GM12878 (cell line): ENCODE measurements at regions not wholly inside any gene's neighbourhood (a gene's known extent, or its start where the extent isn't known, plus 50 kb on each side); places are given as distances from the start of the nearest gene placed in this dataset.

Source experiments
- ATAC-seq: fragments of 200-7000 bp; cut with Tn5 transposase; 3 replicates; pipeline ENCODE4 v1.9.1; 2020; ENCODE audit warnings: mild to moderate bottlenecking, moderate library complexity
- BruUV-seq: library from RNA; stranded (reverse); fragments of 400-500 nt; replicated peaks from 2 replicates; lab custom pipeline; 2021; lab: Mats Ljungman, UMichigan
- CTCF ChIA-PET: fragments of 300-600 bp; sonication (Branson Sonifier 250); formaldehyde crosslinking; extraction: SDS; loops from one replicate; lab custom pipeline; 2021; ENCODE audit warnings: inconsistent platforms; lab: Yijun Ruan, JAX
- POLR2A ChIA-PET: fragments of 350-600 bp; formaldehyde crosslinking; extraction: SDS; loops from one replicate; lab custom pipeline; 2021; ENCODE audit warnings: inconsistent platforms; lab: Charles Lee
- RAD21 ChIA-PET: fragments of 300-600 bp; sonication (Branson Sonifier 250); formaldehyde crosslinking; loops from one replicate; lab custom pipeline; 2023; ENCODE audit warnings: antibody characterized with exemption; ENCODE audit not compliant: unreplicated experiment; lab: Charles Lee
- SMC1A ChIA-PET: fragments of 300-600 bp; sonication (Branson Sonifier 250); formaldehyde crosslinking; loops from one replicate; lab custom pipeline; 2023; ENCODE audit not compliant: unreplicated experiment, uncharacterized antibody; lab: Charles Lee
- DNase-seq: peaks from one replicate; pipeline ENCODE4 v3.0.0-alpha.2; 2011; ENCODE audit warnings: low read depth, low spot score
- FAIRE-seq: peaks from 3 replicates; lab custom pipeline; 2011; peaks lifted over from hg19 to GRCh38; lab: Jason Lieb, UNC
- H2AFZ ChIP-seq: 2 replicates; pipeline ENCODE4 v1.6.0; 2011; ENCODE audit warnings: low read depth, low read length, control low read depth; ENCODE audit not compliant: control insufficient read depth
- H3K27ac ChIP-seq: 2 replicates; pipeline ENCODE4 v1.5.1; 2011; ENCODE audit warnings: control low read depth; ENCODE audit not compliant: control insufficient read depth, insufficient read depth
- H3K27me3 ChIP-seq, 2 experiments: replicated peaks in 1 of 2; 2 replicates each; pipeline versions ENCODE4 v1.6.0 to v1.6.1; 2011; ENCODE audit warnings: low read length in 1 of 2; ENCODE audit not compliant: control insufficient read depth in 2 of 2, insufficient read depth in 2 of 2
- H3K36me3 ChIP-seq, 2 experiments: 2 replicates each; pipeline ENCODE4 v1.5.1; 2011; ENCODE audit warnings: low read length in 1 of 2; ENCODE audit not compliant: control insufficient read depth in 2 of 2, insufficient read depth in 2 of 2
- H3K4me1 ChIP-seq: 2 replicates; pipeline ENCODE4 v1.6.1; 2011; ENCODE audit warnings: mild to moderate bottlenecking, low read length, moderate library complexity, mixed read lengths; ENCODE audit not compliant: control insufficient read depth, insufficient read depth
- H3K4me2 ChIP-seq: 2 replicates; pipeline ENCODE4 v1.6.0; 2011; ENCODE audit warnings: control low read depth; ENCODE audit not compliant: control insufficient read depth, insufficient read depth
- H3K4me3 ChIP-seq: fragments of 200-600 bp; sonication (generic); 2 replicates; pipeline ENCODE4 v1.5.1; 2016
- H3K79me2 ChIP-seq: 2 replicates; pipeline ENCODE4 v1.6.0; 2011; ENCODE audit warnings: low read length; ENCODE audit not compliant: control insufficient read depth, insufficient read depth
- H3K9ac ChIP-seq: 2 replicates; pipeline ENCODE4 v1.8.0; 2011; ENCODE audit warnings: low read length, control low read depth, mixed read lengths; ENCODE audit not compliant: control insufficient read depth, insufficient read depth
- H3K9me3 ChIP-seq: replicated peaks from 3 replicates; pipeline ENCODE4 v1.5.1; 2011; ENCODE audit warnings: mild to moderate bottlenecking, low read length; ENCODE audit not compliant: control insufficient read depth, insufficient read depth
- H4K20me1 ChIP-seq: 2 replicates; pipeline ENCODE4 v1.6.0; 2011; ENCODE audit not compliant: control insufficient read depth, insufficient read depth
- DPF2 ChIP-seq: fragments of 450-650 bp; IDR thresholded peaks from 2 replicates; pipeline ENCODE4 v1.6.1; 2017; ENCODE audit warnings: mild to moderate bottlenecking
- EZH2 ChIP-seq: IDR thresholded peaks from 2 replicates; pipeline ENCODE4 v1.6.1; 2012; ENCODE audit warnings: low read depth, mild to moderate bottlenecking, control low read depth, inconsistent platforms, low read length, borderline replicate concordance; ENCODE audit not compliant: control insufficient read depth
- HCFC1 ChIP-seq: fragments of 150-350 bp; IDR thresholded peaks from 2 replicates; pipeline ENCODE4 v1.6.1; 2014; ENCODE audit warnings: low read length
- MEF2B ChIP-seq: fragments of 450-650 bp; IDR thresholded peaks from 2 replicates; pipeline ENCODE4 v1.6.1; 2018; ENCODE audit warnings: mild to moderate bottlenecking, moderate library complexity; ENCODE audit not compliant: partially characterized antibody, poor library complexity, severe bottlenecking
- PML ChIP-seq: IDR thresholded peaks from 2 replicates; pipeline ENCODE4 v1.6.1; 2012; ENCODE audit warnings: low read length, inconsistent platforms
- WGBS: methylation state at CpG from one replicate; pipeline ENCODE4 v1.1.6; 2016; ENCODE audit warnings: low lambda C conversion rate; ENCODE audit not compliant: insufficient replicate concordance, insufficient coverage; ENCODE audit errors: missing lambda C conversion rate; 5-methylcytosine and 5-hydroxymethylcytosine counted together
- in situ Hi-C: fragments of 300-500 bp; cut with MboI; formaldehyde crosslinking; loops from 9 replicates; pipeline ENCODE4 v1.14.3; 2018; ENCODE audit warnings: mixed read lengths
- intact Hi-C: fragments of 100-400 bp; cut with micrococcal nuclease; formaldehyde crosslinking; loops from one replicate; pipeline ENCODE4 v1.14.2; 2022; ENCODE audit not compliant: unreplicated experiment
- TF ChIP-seq, protein P1 (sequence below): fragments of 450-650 bp; IDR thresholded peaks from 2 replicates; pipeline ENCODE4 v1.6.1; 2016; ENCODE audit warnings: mild to moderate bottlenecking
- TF ChIP-seq, protein P2 (sequence below): IDR thresholded peaks from 2 replicates; pipeline ENCODE4 v1.6.1; 2012; ENCODE audit warnings: low read depth, low read length, improper control_type of control experiment

DNA sequence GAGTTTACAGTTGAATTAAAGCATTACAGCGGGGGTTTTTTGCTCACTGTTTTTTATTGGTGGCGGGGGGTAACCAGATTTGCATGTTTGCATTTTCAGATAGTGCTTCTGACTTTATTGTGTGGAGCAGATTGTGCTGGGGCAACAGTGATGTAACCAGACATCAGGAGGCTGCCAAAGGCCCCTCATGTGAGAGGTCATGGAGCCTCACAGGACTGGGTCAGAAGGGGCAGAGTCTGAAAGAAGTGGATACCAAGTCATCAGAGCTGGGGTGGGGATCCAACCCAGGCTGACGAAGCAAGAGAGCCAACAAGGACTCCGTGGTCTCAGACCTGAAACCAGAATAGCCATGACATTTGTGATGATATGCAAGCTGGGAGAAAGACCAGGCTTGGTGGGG, 259.4 kb upstream of the TAS2R1 start:
- intact Hi-C loops (no loop called here), in situ Hi-C loops (no loop called here)
- FAIRE-seq (no peak), ATAC-seq (no peak), DNase-seq (no peak)
- Histone ChIP-seq H2AFZ (no peak overlapping the region), H3K9me3 (no peaks in the 10 kb centered on the region), H3K4me2 (no peak overlapping the region), H3K4me1 (no peaks in the 10 kb centered on the region), H3K79me2 (no peaks in the 10 kb centered on the region), H3K9ac (no peak overlapping the region), H3K36me3 (no peaks in the 10 kb centered on the region), H3K4me3 (no peak overlapping the region), H3K27ac (no peak overlapping the region), H4K20me1 (no peaks in the 10 kb centered on the region), H3K27me3 (no peaks in the 10 kb centered on the region)
- ChIA-PET RAD21 (no interaction called here), CTCF (no interaction called here), POLR2A (no interaction called here), SMC1A (interaction anchor here (0.5 kb wide), 1 partner anchor 40 kb away, joined by 3 read pairs; no protein-coding TSS in a partner anchor)
- WGBS: 36% methylated on average over 4 of the region's 4 CpGs
- no TSS peak for BruUV-seq
- TF ChIP-seq, protein P1, sequence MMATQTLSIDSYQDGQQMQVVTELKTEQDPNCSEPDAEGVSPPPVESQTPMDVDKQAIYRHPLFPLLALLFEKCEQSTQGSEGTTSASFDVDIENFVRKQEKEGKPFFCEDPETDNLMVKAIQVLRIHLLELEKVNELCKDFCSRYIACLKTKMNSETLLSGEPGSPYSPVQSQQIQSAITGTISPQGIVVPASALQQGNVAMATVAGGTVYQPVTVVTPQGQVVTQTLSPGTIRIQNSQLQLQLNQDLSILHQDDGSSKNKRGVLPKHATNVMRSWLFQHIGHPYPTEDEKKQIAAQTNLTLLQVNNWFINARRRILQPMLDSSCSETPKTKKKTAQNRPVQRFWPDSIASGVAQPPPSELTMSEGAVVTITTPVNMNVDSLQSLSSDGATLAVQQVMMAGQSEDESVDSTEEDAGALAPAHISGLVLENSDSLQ: no peak
- TF ChIP-seq MEF2B: no peak
- TF ChIP-seq EZH2: no peak
- no peak for TF ChIP-seq DPF2
- TF ChIP-seq PML: no peak
- TF ChIP-seq, protein P2, sequence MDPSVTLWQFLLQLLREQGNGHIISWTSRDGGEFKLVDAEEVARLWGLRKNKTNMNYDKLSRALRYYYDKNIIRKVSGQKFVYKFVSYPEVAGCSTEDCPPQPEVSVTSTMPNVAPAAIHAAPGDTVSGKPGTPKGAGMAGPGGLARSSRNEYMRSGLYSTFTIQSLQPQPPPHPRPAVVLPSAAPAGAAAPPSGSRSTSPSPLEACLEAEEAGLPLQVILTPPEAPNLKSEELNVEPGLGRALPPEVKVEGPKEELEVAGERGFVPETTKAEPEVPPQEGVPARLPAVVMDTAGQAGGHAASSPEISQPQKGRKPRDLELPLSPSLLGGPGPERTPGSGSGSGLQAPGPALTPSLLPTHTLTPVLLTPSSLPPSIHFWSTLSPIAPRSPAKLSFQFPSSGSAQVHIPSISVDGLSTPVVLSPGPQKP: no peak
- no peak for TF ChIP-seq HCFC1
